GM19023 (cell line): ENCODE measurements at regions not wholly inside any gene's neighbourhood (a gene's known extent, or its start where the extent isn't known, plus 50 kb on each side); places are given as distances from the start of the nearest gene placed in this dataset.

Experiments
- ATAC-seq: cut with Tn5 transposase; IDR thresholded peaks from one replicate; pipeline ENCODE4 v1.9.1; 2021; ENCODE audit warnings: mild to moderate bottlenecking, moderate library complexity; ENCODE audit not compliant: unreplicated experiment

- ATAC-seq: no peak
Observed at GRCh38 chr14:55734731-55735130, 154.7 kb downstream of the KTN1 start.

- no peak for ATAC-seq
Observed at GRCh38 chr14:55739967-55740648, 160.1 kb downstream of the KTN1 start.

GRCh38 chr14:55740649-55740989, 160.6 kb downstream of the KTN1 start:
- ATAC-seq: no peak

- ATAC-seq: no peak
Observed at GRCh38 chr14:55741240-55741639, 161.2 kb downstream of the KTN1 start.

GRCh38 chr14:55743551-55743950, 163.5 kb downstream of the KTN1 start:
- no peak for ATAC-seq

GRCh38 chr14:55744321-55744720, 164.3 kb downstream of the KTN1 start:
- ATAC-seq: no peak

GRCh38 chr14:55745906-55746305, 165.9 kb downstream of the KTN1 start:
- ATAC-seq: no peak

- ATAC-seq: no peak
Observed at GRCh38 chr14:55746558-55746957, 166.6 kb downstream of the KTN1 start.

GRCh38 chr14:55747186-55747585, 167.2 kb downstream of the KTN1 start:
- ATAC-seq: no peak

- no peak for ATAC-seq
Observed at GRCh38 chr14:55749201-55749812, 169.3 kb downstream of the KTN1 start.

- ATAC-seq: no peak
Observed at GRCh38 chr14:55749946-55750345, 169.9 kb downstream of the KTN1 start.

- no peak for ATAC-seq
Observed at GRCh38 chr14:55752580-55753390, 172.8 kb downstream of the KTN1 start.

GRCh38 chr14:55754471-55754870, 174.5 kb downstream of the KTN1 start:
- ATAC-seq: no peak

- no peak for ATAC-seq
Observed at GRCh38 chr14:55754871-55755270, 174.9 kb downstream of the KTN1 start.

- ATAC-seq: no peak
Observed at GRCh38 chr14:55756078-55756477, 176.1 kb downstream of the KTN1 start.

GRCh38 chr14:55756557-55756956, 176.6 kb downstream of the KTN1 start:
- no peak for ATAC-seq

- ATAC-seq: no peak
Observed at GRCh38 chr14:55758796-55759195, 178.8 kb downstream of the KTN1 start.

GRCh38 chr14:55760789-55761566, 181.0 kb downstream of the KTN1 start:
- no peak for ATAC-seq

GRCh38 chr14:55761651-55762050, 181.6 kb downstream of the KTN1 start:
- no peak for ATAC-seq

- ATAC-seq: peak; percentile 89
Observed at GRCh38 chr14:55762595-55763232, 182.7 kb downstream of the KTN1 start.

- no peak for ATAC-seq
Observed at GRCh38 chr14:55764784-55765183, 184.8 kb downstream of the KTN1 start.
